HG02943 (cell line): ENCODE measurements at regions not wholly inside any gene's neighbourhood (a gene's known extent, or its start where the extent isn't known, plus 50 kb on each side); places are given as distances from the start of the nearest gene placed in this dataset.
"Not testable (repeated sequence)": the region's sequence is repeated elsewhere in the genome, so short reads cannot be mapped to it uniquely, and the experiment has no call there.

Source experiments
- ATAC-seq: cut with Tn5 transposase; IDR thresholded peaks from one replicate; pipeline ENCODE4 v1.9.1; 2021; ENCODE audit warnings: mild to moderate bottlenecking, low read depth, moderate library complexity; ENCODE audit not compliant: unreplicated experiment

GRCh38 chr13:47892374-47892773, 108.7 kb downstream of the SUCLA2 start:
- no peak for ATAC-seq

- no peak for ATAC-seq
Measured at GRCh38 chr13:47890146-47890814, 110.8 kb downstream of the SUCLA2 start.

GRCh38 chr13:47886314-47886713, 114.8 kb downstream of the SUCLA2 start:
- ATAC-seq = no peak

- ATAC-seq = no peak
Measured at GRCh38 chr13:47875201-47875600, 125.9 kb downstream of the SUCLA2 start.

- not testable (repeated sequence) for ATAC-seq
Measured at GRCh38 chr13:47873987-47874386, 127.1 kb downstream of the SUCLA2 start.

- not testable (repeated sequence) for ATAC-seq
Measured at GRCh38 chr13:47873319-47873718, 127.8 kb downstream of the SUCLA2 start.

- no peak for ATAC-seq
Measured at GRCh38 chr13:47869776-47870175, 131.3 kb downstream of the SUCLA2 start.

GRCh38 chr13:47865883-47866282, 135.2 kb downstream of the SUCLA2 start:
- ATAC-seq = no peak

- ATAC-seq = no peak
Measured at GRCh38 chr13:47862841-47863240, 138.2 kb downstream of the SUCLA2 start.

- ATAC-seq = no peak
Measured at GRCh38 chr13:47859165-47859564, 141.9 kb downstream of the SUCLA2 start.

GRCh38 chr13:47858042-47859025, 142.7 kb downstream of the SUCLA2 start:
- no peak for ATAC-seq

GRCh38 chr13:47853236-47853635, 147.8 kb downstream of the SUCLA2 start:
- no peak for ATAC-seq

GRCh38 chr13:47846886-47847285, 154.2 kb downstream of the SUCLA2 start:
- no peak for ATAC-seq

- ATAC-seq = no peak
Measured at GRCh38 chr13:47845981-47846380, 155.1 kb downstream of the SUCLA2 start.

- no peak for ATAC-seq
Measured at GRCh38 chr13:47843005-47843404, 158.1 kb downstream of the SUCLA2 start.

GRCh38 chr13:47841151-47841550, 159.9 kb downstream of the SUCLA2 start:
- ATAC-seq = no peak

- ATAC-seq = no peak
Measured at GRCh38 chr13:47837906-47838305, 163.2 kb downstream of the SUCLA2 start.

- ATAC-seq = no peak
Measured at GRCh38 chr13:47837104-47837880, 163.8 kb downstream of the SUCLA2 start.

- ATAC-seq = no peak
Measured at GRCh38 chr13:47835470-47836228, 165.4 kb downstream of the SUCLA2 start.

- no peak for ATAC-seq
Measured at GRCh38 chr13:47832458-47832972, 168.6 kb downstream of the SUCLA2 start.
